ENCODE measurements at regions not wholly inside any gene's neighbourhood (a gene's known extent, or its start where the extent isn't known, plus 50 kb on each side); places are given as distances from the start of the nearest gene placed in this dataset.

DNA sequence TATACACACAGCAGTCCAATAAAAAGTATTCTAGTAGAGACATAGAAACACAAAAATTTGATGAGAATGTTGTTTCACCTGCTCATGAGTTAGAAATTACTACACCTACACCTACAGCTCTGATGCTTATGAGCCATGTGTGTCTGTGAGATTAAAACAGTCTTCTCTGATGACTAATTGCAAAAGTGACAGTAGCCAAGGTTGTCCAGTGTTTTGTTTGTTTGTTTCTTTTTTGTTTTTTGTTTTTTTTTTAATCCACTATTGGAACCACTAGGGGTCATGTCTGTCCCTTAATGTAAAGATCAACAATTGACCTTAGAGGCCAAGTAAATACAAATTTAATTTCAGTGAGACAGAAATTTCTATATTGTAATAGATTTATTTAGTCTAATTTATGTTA is 423.1 kb downstream of the TEX13C start:
- in situ Hi-C loops (cut with MboI; ENCODE audit: low sequenced_read_pairs, unreplicated experiment), result no loop called here
- TF ChIP-seq, protein P1, sequence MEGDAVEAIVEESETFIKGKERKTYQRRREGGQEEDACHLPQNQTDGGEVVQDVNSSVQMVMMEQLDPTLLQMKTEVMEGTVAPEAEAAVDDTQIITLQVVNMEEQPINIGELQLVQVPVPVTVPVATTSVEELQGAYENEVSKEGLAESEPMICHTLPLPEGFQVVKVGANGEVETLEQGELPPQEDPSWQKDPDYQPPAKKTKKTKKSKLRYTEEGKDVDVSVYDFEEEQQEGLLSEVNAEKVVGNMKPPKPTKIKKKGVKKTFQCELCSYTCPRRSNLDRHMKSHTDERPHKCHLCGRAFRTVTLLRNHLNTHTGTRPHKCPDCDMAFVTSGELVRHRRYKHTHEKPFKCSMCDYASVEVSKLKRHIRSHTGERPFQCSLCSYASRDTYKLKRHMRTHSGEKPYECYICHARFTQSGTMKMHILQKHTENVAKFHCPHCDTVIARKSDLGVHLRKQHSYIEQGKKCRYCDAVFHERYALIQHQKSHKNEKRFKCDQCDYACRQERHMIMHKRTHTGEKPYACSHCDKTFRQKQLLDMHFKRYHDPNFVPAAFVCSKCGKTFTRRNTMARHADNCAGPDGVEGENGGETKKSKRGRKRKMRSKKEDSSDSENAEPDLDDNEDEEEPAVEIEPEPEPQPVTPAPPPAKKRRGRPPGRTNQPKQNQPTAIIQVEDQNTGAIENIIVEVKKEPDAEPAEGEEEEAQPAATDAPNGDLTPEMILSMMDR (IDR thresholded peaks at IDR 0.05; ENCODE audit: borderline replicate concordance, control extremely low read depth, extremely low read depth, insufficient read depth, missing control alignments), result no peak

DNA sequence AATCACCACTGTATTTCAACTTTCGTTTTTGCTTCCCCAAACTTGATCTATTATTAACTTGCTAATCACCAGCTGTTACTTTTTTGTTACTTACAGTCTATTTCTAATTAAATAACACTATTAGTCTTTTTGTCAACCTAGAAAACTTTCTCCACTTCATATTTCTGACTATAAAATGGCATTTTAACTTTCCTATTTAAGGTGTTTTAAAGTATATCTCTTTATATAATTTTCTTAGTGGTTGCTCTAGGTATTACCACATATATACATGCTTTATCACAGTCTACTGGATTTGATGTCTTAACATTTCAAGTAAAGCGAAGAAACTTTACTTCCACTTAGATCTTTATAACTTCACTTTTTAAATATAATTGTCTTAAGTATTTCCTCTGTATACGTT is 421.2 kb downstream of the DCAF12L2 start:
- TF ChIP-seq, protein P1 (IDR thresholded peaks at IDR 0.05; ENCODE audit: borderline replicate concordance, control extremely low read depth, extremely low read depth, insufficient read depth, missing control alignments), result no peak
- in situ Hi-C loops (cut with MboI; ENCODE audit: low sequenced_read_pairs, unreplicated experiment), result no loop called here
- no peak for DNase-seq (ENCODE audit: low spot score)

More for the DNA sequence above, 423.1 kb downstream of the TEX13C start:
- DNase-seq (ENCODE audit: low spot score), result no peak

DNA sequence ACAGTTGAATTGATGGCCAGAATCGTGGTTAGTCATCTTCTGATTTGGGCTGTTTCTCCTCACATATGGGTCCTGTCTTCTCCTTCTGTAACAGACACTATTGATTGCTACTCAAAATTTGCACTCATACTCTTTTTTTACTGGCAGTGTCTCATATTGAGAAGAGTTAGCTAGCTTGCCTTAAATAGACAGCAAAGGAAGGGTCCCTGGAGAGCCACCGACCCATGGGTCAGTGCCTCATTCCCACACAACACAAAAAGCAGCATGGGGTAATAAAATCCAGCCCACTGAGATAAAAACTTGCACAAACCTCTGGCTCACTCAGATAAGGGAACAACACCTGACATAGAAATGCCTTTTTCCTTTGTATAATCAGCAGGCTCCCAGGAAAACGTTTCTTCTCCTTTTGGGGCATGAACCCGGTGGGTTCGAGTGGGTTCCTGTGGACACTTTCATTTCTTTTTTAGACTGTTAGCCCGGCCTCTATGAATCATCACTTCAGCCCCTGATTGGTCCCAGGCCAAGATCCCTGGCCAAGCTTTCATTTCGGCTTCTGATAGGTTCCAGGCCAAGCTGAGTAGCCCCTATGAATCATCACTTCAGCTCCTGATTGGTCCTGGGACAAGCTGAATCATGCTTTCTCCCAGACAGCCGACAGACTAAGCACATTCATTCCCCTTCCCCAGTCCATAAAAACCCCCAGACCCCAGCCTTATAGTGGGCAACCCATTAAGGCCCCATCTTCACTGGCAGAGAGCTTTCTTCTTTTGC is 408.1 kb downstream of the DCAF12L2 start:
- DNase-seq (ENCODE audit: low spot score), result no peak
- in situ Hi-C loops (cut with MboI; ENCODE audit: low sequenced_read_pairs, unreplicated experiment), result no loop called here
- TF ChIP-seq, protein P1 (IDR thresholded peaks at IDR 0.05; ENCODE audit: borderline replicate concordance, control extremely low read depth, extremely low read depth, insufficient read depth, missing control alignments), result no peak

DNA sequence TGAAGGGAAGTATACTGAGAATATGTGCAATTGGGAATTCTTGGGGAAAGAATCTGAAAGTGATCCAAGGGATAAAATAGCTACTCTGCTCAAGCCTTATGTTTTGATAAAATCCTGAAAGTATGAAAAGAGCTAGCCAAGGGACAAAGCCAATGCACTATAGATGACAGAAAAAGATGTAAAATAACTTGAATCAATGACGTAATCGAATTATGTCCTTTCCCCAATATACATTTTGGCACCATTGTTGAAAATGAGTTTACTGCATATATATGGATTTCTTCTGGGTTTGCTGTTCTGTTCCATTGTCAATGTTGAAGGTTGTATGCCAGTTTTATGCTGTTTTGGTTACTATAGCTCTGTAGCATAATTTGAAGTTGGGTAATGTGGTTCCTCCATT is 407.3 kb downstream of the DCAF12L2 start:
- in situ Hi-C loops (cut with MboI; ENCODE audit: low sequenced_read_pairs, unreplicated experiment), result no loop called here
- no peak for DNase-seq (ENCODE audit: low spot score)
- TF ChIP-seq, protein P1 (IDR thresholded peaks at IDR 0.05; ENCODE audit: borderline replicate concordance, control extremely low read depth, extremely low read depth, insufficient read depth, missing control alignments), result no peak

DNA sequence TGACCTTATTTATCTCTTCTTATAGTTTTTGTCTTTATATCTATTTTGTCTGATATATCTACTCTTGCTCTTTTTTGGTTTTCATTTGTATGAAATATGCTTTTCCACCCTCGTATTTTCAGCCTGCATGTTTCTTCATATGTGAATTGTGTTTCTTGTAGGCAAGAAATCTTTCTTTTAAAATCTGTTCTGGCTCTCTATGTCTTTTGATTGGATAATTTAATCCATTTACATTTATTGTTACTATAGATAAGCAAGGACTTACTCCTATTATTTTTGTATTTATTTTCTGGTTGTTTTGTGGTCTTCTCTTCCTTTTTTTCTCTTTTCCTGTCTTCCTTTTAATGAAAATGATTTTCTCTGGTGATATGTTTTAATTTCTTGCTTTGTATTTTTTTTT is 403.1 kb downstream of the DCAF12L2 start:
- DNase-seq (ENCODE audit: low spot score), result no peak
- TF ChIP-seq, protein P1 (IDR thresholded peaks at IDR 0.05; ENCODE audit: borderline replicate concordance, control extremely low read depth, extremely low read depth, insufficient read depth, missing control alignments), result no peak
- in situ Hi-C loops (cut with MboI; ENCODE audit: low sequenced_read_pairs, unreplicated experiment), result no loop called here

DNA sequence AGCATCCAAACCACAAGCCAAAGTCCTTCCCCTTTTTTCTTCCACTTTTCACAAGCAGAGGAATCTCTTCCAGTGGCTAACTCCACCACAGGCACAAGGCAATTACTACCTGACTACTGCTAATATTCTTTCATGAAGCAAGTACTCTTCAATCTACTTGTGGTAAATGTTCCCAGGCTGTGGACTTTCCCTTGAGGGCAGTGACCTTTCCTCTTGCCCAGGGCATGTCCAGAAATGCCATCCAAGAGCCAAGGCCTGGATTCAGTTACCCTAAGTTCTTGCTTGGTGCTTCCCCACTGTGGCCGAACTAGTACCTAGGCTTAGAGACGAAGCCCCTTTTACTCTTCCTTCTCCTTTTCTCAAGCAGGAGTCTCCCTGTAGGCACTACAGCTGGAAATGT is 400.7 kb downstream of the DCAF12L2 start:
- no peak for DNase-seq (ENCODE audit: low spot score)
- in situ Hi-C loops (cut with MboI; ENCODE audit: low sequenced_read_pairs, unreplicated experiment), result no loop called here

More for the DNA sequence above, 400.7 kb downstream of the DCAF12L2 start:
- TF ChIP-seq, protein P1 (IDR thresholded peaks at IDR 0.05; ENCODE audit: borderline replicate concordance, control extremely low read depth, extremely low read depth, insufficient read depth, missing control alignments), result no peak
